CD4-positive, alpha-beta T cell treated with Interferon alpha-2 for 1 hour (primary cell): ENCODE measurements at regions not wholly inside any gene's neighbourhood (a gene's known extent, or its start where the extent isn't known, plus 50 kb on each side); places are given as distances from the start of the nearest gene placed in this dataset.
"Not testable (repeated sequence)": the region's sequence is repeated elsewhere in the genome, so short reads cannot be mapped to it uniquely, and the experiment has no call there.

Source experiments
- DNase-seq, 2 donors: peaks; one replicate each; pipeline ENCODE4 v3.0.0-alpha.2; 2020 to 2022

GRCh38 chr17:14595656-14596055, 294.8 kb downstream of the HS3ST3B1 start:
- no peak for DNase-seq

- no peak for DNase-seq
These were observed 293.8 kb downstream of the HS3ST3B1 start for GRCh38 chr17:14594690-14595089.

DNA sequence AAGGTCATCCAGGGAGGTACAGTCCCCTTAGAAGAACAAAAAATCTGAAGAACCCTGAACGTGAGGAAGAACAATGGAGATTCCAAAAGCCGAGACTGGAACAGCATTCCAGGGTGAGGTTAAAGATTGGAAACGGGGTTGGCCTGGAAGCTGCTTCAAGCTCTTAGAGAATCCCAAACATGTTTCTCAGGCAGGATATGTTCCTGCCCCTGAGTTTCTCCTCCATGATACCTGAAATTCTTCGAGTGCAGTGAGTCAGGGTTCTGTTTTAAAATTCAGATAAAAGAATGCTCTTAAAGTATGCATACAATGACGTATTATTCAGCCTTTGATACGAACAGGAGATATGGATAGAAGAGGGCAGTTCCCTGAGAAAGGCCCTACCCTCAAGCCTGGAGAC, 293.1 kb downstream of the HS3ST3B1 start:
- no peak for DNase-seq

DNA sequence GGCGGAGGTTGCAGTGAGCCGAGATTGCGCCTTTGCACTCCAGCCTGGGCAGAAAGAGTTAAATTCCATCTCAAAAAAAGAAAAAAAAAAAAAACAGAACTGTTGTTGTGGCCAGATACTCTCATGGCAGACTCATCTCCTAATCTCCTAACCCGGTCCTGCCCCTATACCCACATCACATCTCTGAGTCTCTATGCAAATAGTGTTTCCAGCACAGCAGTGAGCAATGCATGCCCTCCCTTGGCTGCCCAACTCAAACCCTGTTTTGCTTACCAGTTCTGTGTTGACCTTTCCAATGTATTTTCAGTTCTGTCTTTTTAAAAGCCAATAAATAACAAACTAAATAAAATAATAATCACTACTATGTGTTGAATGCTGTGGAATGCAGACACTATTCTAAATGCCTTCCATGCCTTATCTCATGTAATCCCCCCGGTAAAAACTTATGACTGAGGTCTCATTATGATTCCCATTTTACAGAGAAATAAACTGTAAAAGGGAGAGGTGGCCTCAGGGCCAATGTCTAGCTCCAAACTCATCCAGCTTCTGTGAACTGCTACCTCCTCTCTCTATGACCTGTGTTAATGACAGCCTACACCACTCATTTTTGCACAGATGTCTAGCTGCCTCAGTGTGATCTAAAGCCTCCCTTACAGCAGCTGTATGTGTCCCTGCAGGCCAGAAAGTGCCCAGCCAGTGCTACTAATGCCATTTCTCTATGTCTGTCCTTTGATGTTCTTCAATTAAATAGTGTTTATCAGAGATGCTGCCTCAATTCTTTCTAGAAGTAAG, 289.8 kb downstream of the HS3ST3B1 start:
- no peak for DNase-seq

DNA sequence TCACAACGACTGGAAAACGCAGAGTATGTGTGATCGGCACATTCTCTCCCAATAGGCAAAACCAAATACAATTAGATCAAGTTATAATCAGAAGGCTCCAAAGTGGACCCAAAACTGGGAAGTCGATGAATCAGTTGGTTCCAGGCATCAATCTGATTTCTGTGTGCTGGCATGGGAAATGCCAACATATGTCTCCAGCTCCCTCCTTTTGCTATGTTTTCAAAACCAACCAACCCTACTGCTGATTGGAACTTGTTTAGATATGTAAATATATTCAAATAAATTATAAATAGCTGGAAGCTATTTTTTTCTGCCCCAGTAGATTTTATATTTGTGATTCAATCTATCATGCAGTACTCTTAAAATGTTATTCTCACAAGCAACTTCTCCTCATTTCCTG, 284.2 kb downstream of the HS3ST3B1 start:
- no peak for DNase-seq

DNA sequence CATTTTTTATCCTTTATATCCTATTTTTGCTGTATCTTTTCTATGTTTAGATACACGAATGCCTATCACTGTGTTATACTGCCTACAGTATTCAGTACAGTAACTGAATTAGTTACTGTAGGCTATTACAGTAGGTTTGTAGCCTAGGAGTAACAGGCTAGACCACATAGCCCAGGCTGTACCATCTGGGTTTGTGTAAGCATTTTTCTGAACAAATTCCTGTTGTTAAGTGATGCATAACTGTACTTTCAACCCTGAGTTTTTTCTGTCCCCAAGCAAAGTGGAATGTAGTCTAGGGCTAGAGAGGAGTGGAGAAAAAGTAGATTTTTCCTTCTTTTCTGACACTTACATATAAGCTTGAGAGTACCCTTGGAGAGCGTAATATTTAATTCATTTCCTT, 282.1 kb downstream of the HS3ST3B1 start:
- DNase-seq, result no peak

DNA sequence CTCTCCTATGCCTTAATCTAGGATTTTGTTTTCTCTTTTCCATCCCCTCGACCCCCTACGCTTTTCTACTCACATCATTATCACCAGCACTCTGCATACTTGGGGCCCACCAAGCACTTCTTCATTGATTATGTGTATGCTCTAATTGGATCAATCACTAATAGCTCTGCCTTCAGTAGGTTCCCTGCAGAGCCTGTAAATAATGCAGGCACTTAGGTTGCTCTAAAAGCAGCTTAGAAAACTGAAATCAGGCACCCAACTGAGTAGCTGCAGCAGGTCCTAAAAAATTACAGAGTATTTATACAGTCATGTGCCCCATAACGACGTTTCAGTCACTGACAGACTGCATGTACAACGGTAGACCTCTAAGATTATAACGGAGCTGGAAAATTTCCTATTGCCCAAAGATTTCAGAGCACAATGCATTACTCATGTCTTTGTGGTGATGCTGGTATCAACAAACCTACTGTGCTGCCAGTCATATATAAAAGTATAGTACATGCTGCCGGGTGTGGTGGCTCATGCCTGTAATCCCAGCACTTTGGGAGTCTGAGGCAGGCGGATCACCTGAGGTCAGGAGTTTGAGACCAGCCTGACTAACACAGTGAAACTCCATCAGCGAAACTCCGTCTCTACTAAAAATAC, 280.4 kb downstream of the HS3ST3B1 start:
- DNase-seq, result no peak

DNA sequence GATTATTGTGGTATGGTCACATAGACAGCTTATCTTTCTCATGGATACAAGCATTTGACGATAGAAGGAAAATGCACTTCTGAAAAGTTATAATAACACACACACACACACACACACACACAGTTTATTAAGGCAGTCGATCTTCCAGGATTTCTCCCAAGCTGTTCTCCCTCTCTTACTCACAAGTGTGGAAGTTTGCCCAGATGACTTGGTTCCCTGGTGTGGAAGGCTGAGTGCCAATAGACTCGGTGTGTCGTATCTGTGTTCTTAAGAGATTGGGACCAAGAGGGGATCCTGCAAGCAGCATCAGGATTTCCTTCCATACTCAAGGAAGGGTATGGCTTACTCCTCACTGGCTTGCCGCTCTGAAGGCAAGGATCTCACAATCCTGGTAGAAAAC, 279.6 kb downstream of the HS3ST3B1 start:
- no peak for DNase-seq

- no peak for DNase-seq
These were observed 278.8 kb downstream of the HS3ST3B1 start for GRCh38 chr17:14579716-14580115.

GRCh38 chr17:14575471-14575953, 274.6 kb downstream of the HS3ST3B1 start:
- DNase-seq, result no peak

- DNase-seq, result not testable (repeated sequence)
These were observed 259.4 kb downstream of the HS3ST3B1 start for GRCh38 chr17:14560325-14560724.

GRCh38 chr17:14559264-14560119, 258.6 kb downstream of the HS3ST3B1 start:
- DNase-seq, result no peak

DNA sequence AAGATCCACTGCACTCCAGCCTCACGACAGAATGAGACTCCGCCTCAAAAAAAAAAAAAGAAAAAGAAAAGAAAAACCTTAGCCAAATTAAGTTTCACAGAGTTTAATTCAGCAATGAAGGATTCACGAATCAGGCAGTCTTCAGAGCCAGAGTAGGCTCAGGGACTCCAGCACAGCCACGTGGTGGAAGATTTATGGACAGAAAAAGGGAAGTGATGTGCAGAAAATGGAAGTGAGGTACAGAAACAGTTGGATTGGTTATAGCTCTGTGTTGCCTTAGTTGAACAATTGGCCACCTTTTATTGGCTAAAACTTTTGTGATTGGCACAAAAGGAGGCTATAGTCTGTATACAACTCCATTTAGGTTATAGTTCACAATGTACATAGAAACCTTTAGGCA, 256.6 kb downstream of the HS3ST3B1 start:
- DNase-seq, result no peak

DNA sequence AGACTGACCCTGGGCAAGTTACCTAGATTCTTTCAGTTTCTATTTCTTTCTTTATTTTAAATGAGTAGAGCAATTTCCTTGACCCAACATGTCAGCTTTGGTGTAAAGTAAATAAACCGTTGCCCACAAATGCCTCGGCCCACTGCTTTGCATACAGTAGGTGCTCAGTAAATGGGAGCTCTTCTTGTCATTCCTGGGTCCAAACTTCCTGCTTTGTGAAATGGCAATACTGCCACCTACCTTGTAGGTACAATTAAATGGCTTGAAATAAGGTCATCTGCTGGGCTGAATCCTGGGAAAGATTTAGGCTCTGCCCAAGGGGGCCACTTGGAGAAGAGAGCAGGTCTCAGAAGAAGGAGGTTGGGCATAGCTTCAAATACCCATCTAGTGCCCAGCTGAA, 253.0 kb downstream of the HS3ST3B1 start:
- DNase-seq, result peak in 1 of 2 donors; percentile 17

DNA sequence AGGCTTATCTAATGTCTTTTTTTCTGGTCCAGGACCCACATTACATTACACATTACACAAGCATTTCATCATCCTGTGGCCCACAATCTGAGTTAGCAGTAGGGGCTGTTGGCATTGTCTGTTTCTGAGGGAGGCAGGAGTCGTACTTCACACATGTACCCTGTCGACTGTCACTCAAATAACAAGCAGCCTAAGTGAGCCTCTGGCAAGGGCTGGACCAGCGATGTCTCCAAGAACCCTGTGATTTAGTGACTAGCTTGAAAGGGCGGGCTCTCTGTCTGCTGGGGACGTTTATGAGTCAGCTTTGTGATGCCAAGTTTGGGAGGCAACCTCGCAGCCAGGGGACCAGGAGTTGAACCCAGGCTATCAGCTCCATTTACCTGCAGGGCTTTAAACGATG, 251.4 kb downstream of the HS3ST3B1 start:
- no peak for DNase-seq

- no peak for DNase-seq
These were observed 246.7 kb downstream of the HS3ST3B1 start for GRCh38 chr17:14547556-14547955.

DNA sequence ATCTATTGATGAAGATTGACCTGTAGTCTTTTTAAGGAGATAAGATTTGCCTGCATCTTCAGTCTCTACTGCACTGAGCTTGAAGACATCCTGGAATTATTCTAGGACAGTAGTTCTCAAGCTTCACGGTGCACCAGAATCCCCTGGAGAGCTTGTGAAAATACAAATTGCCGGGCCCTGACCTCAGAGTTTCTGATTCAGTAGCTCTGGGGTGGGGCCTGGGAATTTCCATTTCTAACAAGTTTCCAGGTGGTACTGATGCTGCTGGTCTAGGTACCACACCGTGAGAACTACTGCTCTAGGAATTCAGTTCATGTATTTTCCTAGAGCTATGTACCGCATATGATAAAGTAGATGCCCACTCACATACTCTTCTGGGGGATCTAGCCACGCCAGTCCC, 246.1 kb downstream of the HS3ST3B1 start:
- DNase-seq, result no peak

DNA sequence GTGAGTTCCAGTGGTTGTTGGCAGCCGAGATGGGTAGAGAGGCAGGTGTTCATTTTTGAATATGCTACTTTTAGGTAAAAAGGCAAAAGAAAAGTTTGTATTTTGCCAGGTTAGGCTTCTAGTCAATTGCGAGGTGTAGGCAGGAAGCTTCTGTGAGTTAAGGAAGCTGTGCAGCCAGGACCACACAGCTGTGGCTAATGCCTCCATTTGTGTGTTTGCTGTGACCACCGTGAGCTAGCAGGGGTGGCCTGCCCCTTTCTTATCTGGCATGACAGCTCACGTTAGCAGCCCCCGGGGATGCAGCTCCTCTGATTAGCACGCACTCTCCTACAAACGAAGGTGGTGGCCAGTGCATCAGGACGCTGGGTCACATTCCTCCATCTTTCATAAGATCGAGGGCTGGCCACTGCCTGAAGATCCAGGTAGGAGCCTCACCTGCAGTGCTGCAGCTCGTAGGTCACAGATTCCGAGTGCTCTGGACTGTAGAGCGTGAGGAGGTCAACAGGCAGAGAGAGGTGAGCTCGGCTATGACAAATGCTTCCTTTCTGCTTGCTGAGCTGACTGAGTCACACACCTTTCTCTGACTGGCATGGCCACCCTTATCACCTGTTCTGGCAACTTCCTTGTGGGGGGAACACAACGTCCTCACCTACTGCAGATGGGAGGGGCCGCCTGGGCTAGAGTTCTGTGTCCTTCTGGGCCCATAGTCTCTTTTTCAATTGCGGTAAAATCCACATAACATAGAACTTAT, 244.4 kb downstream of the HS3ST3B1 start:
- no peak for DNase-seq

- DNase-seq, result no peak
These were observed 240.8 kb downstream of the HS3ST3B1 start for GRCh38 chr17:14541714-14542113.

DNA sequence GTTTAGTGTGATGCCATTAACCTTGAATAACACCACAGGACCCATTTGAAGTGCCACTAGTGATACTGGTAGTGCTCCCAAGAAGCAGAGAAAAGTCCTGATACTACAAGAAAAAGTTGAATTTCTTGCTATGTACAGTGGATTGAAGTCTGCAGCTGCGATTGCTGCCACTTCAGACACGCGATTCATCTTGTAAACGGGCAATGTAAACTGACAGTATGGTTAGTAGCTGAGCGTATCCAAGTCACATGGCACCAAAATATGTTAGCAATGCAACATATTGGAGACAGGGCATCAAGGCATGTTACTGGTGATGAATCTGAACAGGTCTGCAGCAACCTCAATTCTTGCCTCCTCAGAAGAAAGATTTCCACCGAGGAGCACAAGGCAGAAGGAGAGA, 238.9 kb downstream of the HS3ST3B1 start:
- no peak for DNase-seq

DNA sequence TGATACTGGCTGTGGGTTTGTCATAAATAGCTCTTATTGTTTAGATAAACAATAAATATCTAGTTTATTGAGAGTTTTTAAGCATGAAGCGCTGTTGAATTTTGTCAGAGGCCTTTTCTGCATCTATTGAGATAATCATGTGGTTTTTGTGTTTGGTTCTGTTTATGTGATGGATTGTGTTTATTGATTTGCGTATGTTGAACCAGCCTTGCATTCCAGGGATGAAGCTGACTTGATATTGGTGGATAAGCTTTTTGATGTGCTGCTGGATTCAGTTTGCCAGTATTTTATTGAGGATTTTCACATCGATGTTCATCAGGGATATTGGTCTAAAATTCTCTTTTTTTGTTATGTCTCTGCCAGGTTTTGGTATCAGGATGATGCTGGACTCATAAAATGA, 231.4 kb downstream of the HS3ST3B1 start:
- DNase-seq, result not testable (repeated sequence)

- no peak for DNase-seq
These were observed 224.9 kb downstream of the HS3ST3B1 start for GRCh38 chr17:14525551-14526455.
